ENCODE measurements at regions not wholly inside any gene's neighbourhood (a gene's known extent, or its start where the extent isn't known, plus 50 kb on each side); places are given as distances from the start of the nearest gene placed in this dataset.
A peak's percentile ranks its signal among the peaks of the same experiment; 100 is the strongest.

GRCh38 chr22:46078241-46079092 lies 71.9 kb upstream of the PPARA start:
- WGBS, 2 experiments (ENCODE audit: extremely low coverage in 2 of 2, insufficient read length in 1 of 2) = 84% methylated on average over 30 of the region's 40 CpGs; no CpG with 5 or more reads in 1 of the 2 experiments
- H3K9ac ChIP-seq (ENCODE audit: low read depth, low read length) = no peak overlapping the region
- CTCF ChIA-PET = interaction anchor here (0.6 kb wide), 1 partner anchor 71 kb away, joined by 3 read pairs; no protein-coding TSS in a partner anchor

More at GRCh38 chr22:46078241-46079092, 71.9 kb upstream of the PPARA start:
- Histone ChIP-seq H3K9me1 (ENCODE audit: insufficient read depth, low read length) (peaks cover 13% of the 10 kb centered on the region), H3K79me1 (ENCODE audit: low read depth in 1 of 2, low read length in 2 of 2) (peaks cover 0 to 32% of the 10 kb centered on the region in 2 experiments; a peak in 2 of 4 replicates), H2AFZ (replicated peaks; ENCODE audit: low read length, poor library complexity) (peak overlapping the region; percentile 37), H2BK20ac (ENCODE audit: low read depth, low read length) (no peak overlapping the region), H4K5ac (ENCODE audit: low read depth, low read length) (no peak overlapping the region), H2AK5ac (ENCODE audit: low read depth, low read length) (peak overlapping the region; percentile 71; the same call in 1 of the 2 replicates), H3K56ac (ENCODE audit: extremely low read depth, insufficient read depth, low read length) (no peak overlapping the region), H2BK120ac (ENCODE audit: low read depth, low read length) (no peak overlapping the region), H3K9me3 (ENCODE audit: control insufficient read depth, insufficient read depth, low read length) (no peaks in the 10 kb centered on the region), H4K8ac (ENCODE audit: low read depth in 2 of 2, low read length in 2 of 2) (no peak overlapping the region; a peak in 1 of 4 replicates), H2BK5ac (ENCODE audit: low read depth, low read length, poor library complexity, severe bottlenecking) (peak overlapping the region; percentile 12), H4K91ac (ENCODE audit: insufficient read depth, low read depth, low read length) (peak overlapping the region; percentile 19; the same call in 1 of the 2 replicates), H3K27me3 (ENCODE audit: control insufficient read depth, insufficient read depth, low read length) (no peaks in the 10 kb centered on the region), H2AK9ac (replicated peaks; ENCODE audit: low read depth, low read length, poor library complexity) (no peak overlapping the region), H3K4me3 (ENCODE audit: insufficient read depth, low read depth, low read length) (no peak overlapping the region), H4K20me1 (ENCODE audit: insufficient read depth, low read length) (peaks cover 61% of the 10 kb centered on the region), H3K36me3 (ENCODE audit: control insufficient read depth, insufficient read depth, low read length) (peaks cover 33% of the 10 kb centered on the region), H3K18ac (ENCODE audit: low read depth, low read length) (no peak overlapping the region), H3K23ac (ENCODE audit: low read depth, low read length) (peak overlapping the region; percentile 43; the same call in 1 of the 2 replicates), H2BK15ac (ENCODE audit: low read depth, low read length) (no peak overlapping the region), H3K4me1 (ENCODE audit: control insufficient read depth, insufficient read depth, low read length) (peaks cover 54% of the 10 kb centered on the region), H3K27ac (ENCODE audit: insufficient read depth, low read length) (peak overlapping the region; percentile 32), H3K4ac (ENCODE audit: low read depth, low read length) (peak overlapping the region; percentile 35), H3K4me2 (ENCODE audit: low read depth, low read length) (no peak overlapping the region), H3K14ac (replicated peaks; ENCODE audit: low read depth, low read length) (0 out of 2 replicates have a peak overlapping the region, but pooled peaks have one; percentile 28)
- intact Hi-C loops (cut with micrococcal nuclease) = no loop called here
- DNase-seq (no peak), ATAC-seq (ENCODE audit: low read depth) (no peak)
- TF ChIP-seq CTCF (conservative IDR thresholded peaks at IDR 0.05; ENCODE audit: low read depth, low read length) (no peak), MAZ (IDR thresholded peaks at IDR 0.05; ENCODE audit: borderline replicate concordance, low read depth, low read length) (no peak), FOS (IDR thresholded peaks at IDR 0.05; ENCODE audit: low read depth, low read length) (no peak), SMC3 (IDR thresholded peaks at IDR 0.05; ENCODE audit: low read depth, low read length) (no peak), CHD1 (IDR thresholded peaks at IDR 0.05; ENCODE audit: low read depth, low read length) (no peak), CEBPB (IDR thresholded peaks at IDR 0.05; ENCODE audit: low read depth, low read length) (no peak), RAD21 (IDR thresholded peaks at IDR 0.05; ENCODE audit: low read length) (no peak), MXI1 (IDR thresholded peaks at IDR 0.05; ENCODE audit: borderline replicate concordance, low read depth, low read length) (no peak)
- TF ChIP-seq, protein P1, sequence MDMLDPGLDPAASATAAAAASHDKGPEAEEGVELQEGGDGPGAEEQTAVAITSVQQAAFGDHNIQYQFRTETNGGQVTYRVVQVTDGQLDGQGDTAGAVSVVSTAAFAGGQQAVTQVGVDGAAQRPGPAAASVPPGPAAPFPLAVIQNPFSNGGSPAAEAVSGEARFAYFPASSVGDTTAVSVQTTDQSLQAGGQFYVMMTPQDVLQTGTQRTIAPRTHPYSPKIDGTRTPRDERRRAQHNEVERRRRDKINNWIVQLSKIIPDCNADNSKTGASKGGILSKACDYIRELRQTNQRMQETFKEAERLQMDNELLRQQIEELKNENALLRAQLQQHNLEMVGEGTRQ (IDR thresholded peaks at IDR 0.05; ENCODE audit: low read depth, low read length) = 0 out of 2 replicates have a peak, but pooled peaks have one; percentile 27
- dilution Hi-C loops (cut with HindIII; ENCODE audit: low sequenced_read_pairs, unreplicated experiment) = no loop called here
- POLR2A ChIA-PET (ENCODE audit: unreplicated experiment) = no interaction called here
- in situ Hi-C loops (cut with MboI; ENCODE audit: low sequenced_read_pairs) = no loop called here
- no TSS peak for BruUV-seq (replicated peaks)

Data from IMR-90 (cell line).